ENCODE measurements at regions not wholly inside any gene's neighbourhood (a gene's known extent, or its start where the extent isn't known, plus 50 kb on each side); places are given as distances from the start of the nearest gene placed in this dataset.

- TF ChIP-seq CTCF (IDR thresholded peaks at IDR 0.05) (no peak), POLR2A (IDR thresholded peaks at IDR 0.05) (no peak)
Observed at GRCh38 chr14:60585676-60586075, 63.6 kb downstream of the SIX1 start.
